ENCODE measurements at regions not wholly inside any gene's neighbourhood (a gene's known extent, or its start where the extent isn't known, plus 50 kb on each side); places are given as distances from the start of the nearest gene placed in this dataset.
"Not testable (repeated sequence)": the region's sequence is repeated elsewhere in the genome, so short reads cannot be mapped to it uniquely, and the experiment has no call there.

DNA sequence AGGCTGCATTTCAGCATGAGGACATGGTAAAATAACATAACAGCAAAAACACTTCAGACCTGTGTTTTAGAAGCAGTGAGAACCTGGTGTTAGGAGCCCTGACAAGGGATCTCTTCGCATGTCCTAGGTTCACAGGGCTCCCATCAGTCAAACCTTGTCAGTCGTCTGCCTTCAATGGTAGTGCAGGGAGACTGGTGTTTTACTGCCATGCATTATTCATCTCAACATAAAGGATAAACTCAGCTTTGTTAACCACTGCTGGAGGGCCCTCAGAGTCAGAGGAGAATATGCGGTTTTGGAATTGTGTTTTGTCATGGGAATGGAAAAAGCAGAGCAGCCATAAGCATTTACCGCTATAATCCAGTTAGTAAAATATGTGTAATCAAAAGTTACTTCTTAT, 275.9 kb upstream of the GCFC2 start:
- no peak for DNase-seq

DNA sequence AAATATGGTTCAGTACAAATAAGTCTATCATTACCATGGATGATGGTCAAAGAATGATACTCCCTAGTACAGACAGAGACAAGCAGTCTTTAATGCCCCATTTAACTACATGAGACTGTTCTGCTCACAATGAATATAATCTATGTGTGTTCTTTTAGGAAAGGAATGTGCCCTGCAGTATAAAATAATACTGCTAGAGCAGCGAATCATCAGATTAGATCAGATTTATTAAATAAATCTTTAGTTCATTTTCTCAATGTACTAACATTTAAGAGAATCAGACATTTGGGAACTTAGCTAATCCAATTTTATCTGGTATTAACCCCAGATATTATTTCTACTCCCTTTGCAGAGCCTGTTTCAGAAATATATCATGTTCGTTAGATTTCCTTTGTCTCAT, 272.0 kb upstream of the GCFC2 start:
- DNase-seq: no peak

DNA sequence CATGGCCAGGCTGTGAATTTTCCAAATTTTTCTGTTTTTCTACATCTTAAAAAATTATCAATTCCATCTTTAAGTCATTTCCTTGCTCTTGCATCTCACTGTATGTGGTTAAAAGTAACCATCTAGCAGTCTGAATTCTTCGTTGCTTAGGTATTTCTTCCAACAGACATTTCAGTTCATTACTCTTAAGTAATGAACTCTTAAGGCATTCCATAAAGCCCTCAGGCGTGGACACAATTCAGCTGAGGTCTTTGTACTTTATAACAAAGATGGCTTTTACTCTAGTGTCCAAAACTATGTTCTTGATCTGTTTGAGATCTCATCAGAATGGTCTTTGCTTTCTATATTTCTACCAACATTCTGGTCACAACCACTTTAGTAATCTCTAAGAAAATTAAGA, 253.9 kb upstream of the GCFC2 start:
- DNase-seq: no peak

GRCh38 chr2:75960472-75961009, 249.8 kb upstream of the GCFC2 start:
- DNase-seq: no peak

- DNase-seq: no peak
These were observed 249.2 kb upstream of the GCFC2 start for GRCh38 chr2:75959724-75960471.

DNA sequence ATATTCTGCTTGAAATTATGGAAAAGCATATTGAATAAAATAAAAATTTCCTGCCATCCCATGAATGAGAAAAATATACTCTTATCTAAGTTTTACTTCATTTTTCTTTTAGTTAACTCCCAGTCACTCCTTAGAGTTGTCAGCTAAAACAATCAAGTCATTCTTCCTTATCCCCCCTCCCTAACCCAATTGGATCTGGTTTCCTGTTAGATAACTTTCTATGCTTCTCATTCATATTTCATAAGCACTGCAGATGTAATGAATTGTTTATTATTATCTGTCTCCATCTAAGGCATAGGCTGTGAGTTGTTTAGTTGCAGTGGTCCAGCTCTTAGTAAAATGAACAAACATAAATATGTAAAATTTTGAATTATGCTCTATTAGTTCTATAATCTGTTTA, 244.0 kb upstream of the GCFC2 start:
- DNase-seq: no peak

DNA sequence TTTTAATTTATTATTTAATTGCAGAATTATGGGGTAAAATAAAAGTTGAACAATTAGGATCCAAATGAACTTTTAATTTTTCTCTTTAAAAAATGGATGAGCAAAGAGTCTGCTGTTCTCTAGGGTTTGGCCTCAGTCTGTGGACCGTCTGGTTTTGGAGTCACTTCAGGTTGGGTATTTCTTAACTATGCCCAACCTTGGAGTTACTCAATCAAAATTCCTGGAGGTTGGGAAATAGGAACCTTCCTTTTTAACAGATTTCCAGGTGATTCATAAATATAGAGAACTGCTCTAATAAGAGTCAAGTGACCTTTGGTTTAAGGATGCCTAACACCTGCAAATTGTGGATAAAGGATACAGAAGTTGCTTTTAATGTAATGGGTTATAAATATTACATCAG, 241.5 kb upstream of the GCFC2 start:
- no peak for DNase-seq

GRCh38 chr2:75949385-75950030, 238.8 kb upstream of the GCFC2 start:
- DNase-seq: no peak

GRCh38 chr2:75936311-75936710, 225.6 kb upstream of the GCFC2 start:
- DNase-seq: no peak

- no peak for DNase-seq
These were observed 222.3 kb upstream of the GCFC2 start for GRCh38 chr2:75932996-75933395.

- no peak for DNase-seq
These were observed 217.4 kb upstream of the GCFC2 start for GRCh38 chr2:75928093-75928492.

DNA sequence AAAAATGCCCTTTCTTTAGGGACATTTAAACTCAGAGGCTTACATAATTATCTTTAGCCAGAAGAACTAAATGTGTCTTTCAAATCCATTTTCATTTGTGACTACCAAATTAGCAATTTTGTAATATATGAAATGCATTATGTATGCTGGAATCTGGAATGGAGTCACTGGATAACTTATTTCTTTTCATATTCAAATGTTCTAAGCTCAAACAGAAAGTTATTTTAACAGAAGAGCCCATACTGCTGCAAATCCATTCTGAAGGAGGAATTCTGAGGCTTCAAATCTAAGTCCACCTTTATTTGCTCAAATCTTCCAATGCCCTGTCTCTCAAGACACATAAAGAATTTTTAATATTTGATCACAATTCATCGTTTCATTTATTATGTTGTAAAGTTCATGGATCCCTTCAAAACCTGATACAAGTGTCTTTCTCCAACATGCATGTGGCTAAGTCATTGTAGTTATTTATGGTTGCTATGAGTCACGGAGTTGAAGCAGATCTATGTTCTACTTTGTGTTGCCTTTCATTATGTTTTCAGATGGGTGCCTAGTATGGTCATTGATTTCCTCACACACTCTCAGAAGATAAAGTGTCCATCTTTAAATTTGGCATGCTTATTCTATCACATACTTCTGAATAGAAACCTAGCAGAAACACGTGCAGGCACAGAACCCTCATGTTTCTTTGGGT, 214.8 kb upstream of the GCFC2 start:
- no peak for DNase-seq

DNA sequence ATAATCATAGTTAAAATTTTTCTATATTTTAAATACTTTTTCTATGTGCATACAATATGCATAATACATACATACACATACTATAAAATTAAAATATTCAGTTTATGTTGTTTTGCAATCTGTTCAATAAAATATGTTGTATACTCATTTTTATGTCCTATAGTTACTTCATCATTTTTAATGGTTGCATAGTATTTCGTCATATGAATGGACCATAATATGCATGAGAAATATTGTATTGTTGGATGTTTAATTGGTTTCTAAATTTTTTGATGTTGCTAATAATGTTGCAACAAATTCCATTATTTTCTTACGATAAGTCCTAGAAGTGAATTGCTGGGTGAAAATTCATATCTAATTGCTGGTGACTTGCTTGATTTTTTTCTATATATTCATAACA, 211.5 kb upstream of the GCFC2 start:
- no peak for DNase-seq

GRCh38 chr2:75920859-75921551, 210.3 kb upstream of the GCFC2 start:
- DNase-seq: no peak

DNA sequence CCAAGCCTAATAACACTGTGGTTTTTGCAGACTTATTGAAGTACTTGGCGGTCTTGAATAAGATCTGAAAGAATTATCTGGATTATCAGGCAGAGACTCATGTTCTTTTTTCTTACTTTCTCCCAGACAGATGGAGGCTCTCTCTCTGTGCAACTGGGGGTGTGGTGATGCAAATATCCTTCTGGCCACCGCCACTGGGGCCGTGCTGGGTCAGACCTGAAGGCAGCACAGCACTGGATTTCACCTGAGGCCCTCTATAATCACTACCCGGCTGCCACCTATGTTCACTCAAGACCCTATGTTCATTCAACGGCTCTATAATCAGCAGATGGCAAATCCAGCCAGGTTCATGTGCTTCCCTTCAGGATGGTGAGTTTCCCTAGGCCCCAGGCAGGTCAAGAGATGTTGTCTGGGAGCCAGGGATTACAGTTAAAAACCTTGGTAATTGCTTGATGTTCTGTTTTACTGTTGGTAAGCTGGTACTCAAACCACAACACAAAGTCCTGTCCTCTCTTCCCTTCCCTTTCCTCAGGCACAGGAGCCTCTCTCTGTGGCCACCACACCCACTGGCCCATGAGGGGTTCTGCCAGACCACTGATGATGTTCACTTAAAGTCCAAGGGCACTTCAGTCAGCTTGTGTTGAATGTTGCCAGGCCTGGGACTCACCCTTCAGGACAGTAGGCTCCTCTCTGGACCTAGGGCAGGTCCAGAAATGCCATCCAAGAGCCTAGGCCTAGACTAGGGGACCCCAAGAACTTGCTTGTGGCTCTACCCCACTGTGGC, 205.3 kb upstream of the GCFC2 start:
- no peak for DNase-seq

GRCh38 chr2:75896779-75897366, 186.2 kb upstream of the GCFC2 start:
- no peak for DNase-seq

GRCh38 chr2:75894170-75894569, 183.5 kb upstream of the GCFC2 start:
- DNase-seq: no peak

- DNase-seq: no peak
These were observed 181.8 kb upstream of the GCFC2 start for GRCh38 chr2:75892490-75892889.

- DNase-seq: no peak
These were observed 171.8 kb upstream of the GCFC2 start for GRCh38 chr2:75882530-75882929.

- DNase-seq: not testable (repeated sequence)
These were observed 164.9 kb upstream of the GCFC2 start for GRCh38 chr2:75875606-75876005.

GRCh38 chr2:75871762-75872614, 161.3 kb upstream of the GCFC2 start:
- DNase-seq: not testable (repeated sequence)
